ENCODE measurements at regions not wholly inside any gene's neighbourhood (a gene's known extent, or its start where the extent isn't known, plus 50 kb on each side); places are given as distances from the start of the nearest gene placed in this dataset.

DNA sequence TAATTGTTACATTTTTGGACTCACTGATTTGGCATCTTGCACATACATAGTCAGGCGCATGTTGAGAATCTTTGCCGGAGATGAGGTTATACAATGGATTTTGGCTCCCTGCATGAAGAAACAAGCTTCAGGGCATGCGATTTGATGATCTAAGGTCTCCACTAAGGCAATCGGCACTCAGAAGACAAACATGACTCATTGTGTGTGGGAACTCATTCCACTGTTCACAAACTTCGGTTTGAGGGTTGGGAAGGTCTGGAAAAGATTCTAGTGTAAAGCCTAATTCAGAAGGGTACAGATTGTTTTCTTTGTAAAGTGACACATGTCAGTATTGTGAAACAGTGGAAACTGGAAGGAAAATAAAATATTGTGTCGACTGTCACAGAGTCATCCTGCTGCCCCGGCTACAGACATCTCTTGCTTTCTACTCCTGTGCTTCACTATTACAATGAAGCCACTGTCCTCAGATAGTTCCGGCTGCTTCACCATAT, 192.6 kb upstream of the HMGA2 start (continued):
- TF ChIP-seq EZH2phosphoT487 (IDR thresholded peaks at IDR 0.05; ENCODE audit: borderline replicate concordance, low read depth) (no peak), FOXM1 (IDR thresholded peaks at IDR 0.05; ENCODE audit: low read depth) (peak; percentile 75; the same call in 1 of the 2 replicates), JUND (IDR thresholded peaks at IDR 0.05) (peak; percentile 88), IRF3 (IDR thresholded peaks at IDR 0.05; ENCODE audit: low read depth, low read length) (no peak), SIN3A (IDR thresholded peaks at IDR 0.05; ENCODE audit: borderline replicate concordance, low read depth, low read length) (no peak), MAX (IDR thresholded peaks at IDR 0.05; ENCODE audit: low read depth) (peak; percentile 83), FOXJ3 (CRISPR knock-in tag; IDR thresholded peaks at IDR 0.05) (no peak), SMC3 (IDR thresholded peaks at IDR 0.05; ENCODE audit: low read depth, low read length) (no peak), TCF12 (IDR thresholded peaks at IDR 0.05) (peak; percentile 81), NFIC (IDR thresholded peaks at IDR 0.05; ENCODE audit: borderline replicate concordance) (peak; percentile 90), EP300 (IDR thresholded peaks at IDR 0.05; ENCODE audit: borderline replicate concordance in 1 of 2, low read depth in 1 of 2, low read length in 1 of 2) (peak; percentile 29 to 86; a peak in 2 of 4 replicates), TAF1 (IDR thresholded peaks at IDR 0.05; ENCODE audit: borderline replicate concordance, low read depth, low read length) (no peak), MXI1 (IDR thresholded peaks at IDR 0.05; ENCODE audit: low read depth, low read length) (no peak)
- TF ChIP-seq, protein P1, sequence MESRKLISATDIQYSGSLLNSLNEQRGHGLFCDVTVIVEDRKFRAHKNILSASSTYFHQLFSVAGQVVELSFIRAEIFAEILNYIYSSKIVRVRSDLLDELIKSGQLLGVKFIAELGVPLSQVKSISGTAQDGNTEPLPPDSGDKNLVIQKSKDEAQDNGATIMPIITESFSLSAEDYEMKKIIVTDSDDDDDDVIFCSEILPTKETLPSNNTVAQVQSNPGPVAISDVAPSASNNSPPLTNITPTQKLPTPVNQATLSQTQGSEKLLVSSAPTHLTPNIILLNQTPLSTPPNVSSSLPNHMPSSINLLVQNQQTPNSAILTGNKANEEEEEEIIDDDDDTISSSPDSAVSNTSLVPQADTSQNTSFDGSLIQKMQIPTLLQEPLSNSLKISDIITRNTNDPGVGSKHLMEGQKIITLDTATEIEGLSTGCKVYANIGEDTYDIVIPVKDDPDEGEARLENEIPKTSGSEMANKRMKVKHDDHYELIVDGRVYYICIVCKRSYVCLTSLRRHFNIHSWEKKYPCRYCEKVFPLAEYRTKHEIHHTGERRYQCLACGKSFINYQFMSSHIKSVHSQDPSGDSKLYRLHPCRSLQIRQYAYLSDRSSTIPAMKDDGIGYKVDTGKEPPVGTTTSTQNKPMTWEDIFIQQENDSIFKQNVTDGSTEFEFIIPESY (IDR thresholded peaks at IDR 0.05; ENCODE audit: borderline replicate concordance, low read depth) = peak; percentile 61; the same call in 1 of the 2 replicates

- 18% methylated on average over 5 of the region's 5 CpGs for WGBS (ENCODE audit: low lambda C conversion rate)
- CTCF ChIA-PET = no interaction called here
- Histone ChIP-seq H3K27me3 (ENCODE audit: insufficient read depth) (no peaks in the 10 kb centered on the region), H4K20me1 (ENCODE audit: insufficient read depth) (no peaks in the 10 kb centered on the region), H3K4me1 (ENCODE audit: control insufficient read depth in 1 of 2, insufficient read depth in 2 of 2, low read depth in 1 of 2, low read length in 1 of 2) (peaks cover 0 to 63% of the 10 kb centered on the region in 2 experiments; a peak in 2 of 4 replicates), H3K9me2 (no peaks in the 10 kb centered on the region), H3K27ac (ENCODE audit: low read depth in 2 of 2, low read length in 1 of 2) (peak overlapping the region; percentile 78 to 100), H3K4me3 (ENCODE audit: low read depth in 2 of 2, low read length in 1 of 2) (no peak overlapping the region), H3F3A (replicated peaks; ENCODE audit: insufficient read depth) (peaks cover 69% of the 10 kb centered on the region), H3K9ac (peak overlapping the region; percentile 82), H2AFZ (ENCODE audit: low read depth) (no peak overlapping the region), H3K36me3 (replicated peaks in 1 of 2; ENCODE audit: control insufficient read depth in 1 of 2, insufficient read depth in 2 of 2, low read length in 1 of 2) (peaks cover 6 to 47% of the 10 kb centered on the region in 2 experiments), H3K9me3 (no peaks in the 10 kb centered on the region), H3K79me2 (ENCODE audit: insufficient read depth) (peaks cover 73% of the 10 kb centered on the region), H3K4me2 (peak overlapping the region; percentile 61)
- POLR2A ChIA-PET = no interaction called here
- TF ChIP-seq, protein P2, sequence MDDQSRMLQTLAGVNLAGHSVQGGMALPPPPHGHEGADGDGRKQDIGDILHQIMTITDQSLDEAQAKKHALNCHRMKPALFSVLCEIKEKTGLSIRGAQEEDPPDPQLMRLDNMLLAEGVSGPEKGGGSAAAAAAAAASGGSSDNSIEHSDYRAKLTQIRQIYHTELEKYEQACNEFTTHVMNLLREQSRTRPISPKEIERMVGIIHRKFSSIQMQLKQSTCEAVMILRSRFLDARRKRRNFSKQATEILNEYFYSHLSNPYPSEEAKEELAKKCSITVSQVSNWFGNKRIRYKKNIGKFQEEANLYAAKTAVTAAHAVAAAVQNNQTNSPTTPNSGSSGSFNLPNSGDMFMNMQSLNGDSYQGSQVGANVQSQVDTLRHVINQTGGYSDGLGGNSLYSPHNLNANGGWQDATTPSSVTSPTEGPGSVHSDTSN (IDR thresholded peaks at IDR 0.05) = no peak
- no peak for TF ChIP-seq GATA2 (CRISPR knock-in tag; IDR thresholded peaks at IDR 0.05)
- TF ChIP-seq, protein P3, sequence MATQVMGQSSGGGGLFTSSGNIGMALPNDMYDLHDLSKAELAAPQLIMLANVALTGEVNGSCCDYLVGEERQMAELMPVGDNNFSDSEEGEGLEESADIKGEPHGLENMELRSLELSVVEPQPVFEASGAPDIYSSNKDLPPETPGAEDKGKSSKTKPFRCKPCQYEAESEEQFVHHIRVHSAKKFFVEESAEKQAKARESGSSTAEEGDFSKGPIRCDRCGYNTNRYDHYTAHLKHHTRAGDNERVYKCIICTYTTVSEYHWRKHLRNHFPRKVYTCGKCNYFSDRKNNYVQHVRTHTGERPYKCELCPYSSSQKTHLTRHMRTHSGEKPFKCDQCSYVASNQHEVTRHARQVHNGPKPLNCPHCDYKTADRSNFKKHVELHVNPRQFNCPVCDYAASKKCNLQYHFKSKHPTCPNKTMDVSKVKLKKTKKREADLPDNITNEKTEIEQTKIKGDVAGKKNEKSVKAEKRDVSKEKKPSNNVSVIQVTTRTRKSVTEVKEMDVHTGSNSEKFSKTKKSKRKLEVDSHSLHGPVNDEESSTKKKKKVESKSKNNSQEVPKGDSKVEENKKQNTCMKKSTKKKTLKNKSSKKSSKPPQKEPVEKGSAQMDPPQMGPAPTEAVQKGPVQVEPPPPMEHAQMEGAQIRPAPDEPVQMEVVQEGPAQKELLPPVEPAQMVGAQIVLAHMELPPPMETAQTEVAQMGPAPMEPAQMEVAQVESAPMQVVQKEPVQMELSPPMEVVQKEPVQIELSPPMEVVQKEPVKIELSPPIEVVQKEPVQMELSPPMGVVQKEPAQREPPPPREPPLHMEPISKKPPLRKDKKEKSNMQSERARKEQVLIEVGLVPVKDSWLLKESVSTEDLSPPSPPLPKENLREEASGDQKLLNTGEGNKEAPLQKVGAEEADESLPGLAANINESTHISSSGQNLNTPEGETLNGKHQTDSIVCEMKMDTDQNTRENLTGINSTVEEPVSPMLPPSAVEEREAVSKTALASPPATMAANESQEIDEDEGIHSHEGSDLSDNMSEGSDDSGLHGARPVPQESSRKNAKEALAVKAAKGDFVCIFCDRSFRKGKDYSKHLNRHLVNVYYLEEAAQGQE (IDR thresholded peaks at IDR 0.05; ENCODE audit: low read depth, low read length) = no peak
- TF ChIP-seq MEF2A (IDR thresholded peaks at IDR 0.05; ENCODE audit: borderline replicate concordance, low read depth) = no peak
- no peak for DNase-seq
These were observed 192.0 kb upstream of the HMGA2 start for GRCh38 chr12:65632131-65632855.

Measured in SK-N-SH (cell line).